A673 (cell line): ENCODE measurements at regions not wholly inside any gene's neighbourhood (a gene's known extent, or its start where the extent isn't known, plus 50 kb on each side); places are given as distances from the start of the nearest gene placed in this dataset.

Experiments
- CTCF ChIP-seq: fragments of 300-800, 200-600 bp; sonication (generic); conservative IDR thresholded peaks from 2 replicates; pipeline ENCODE4 v1.5.1; 2017; ENCODE audit warnings: low read depth, mild to moderate bottlenecking, antibody characterized with exemption, low read length, moderate library complexity, mixed read lengths
- EZH2 ChIP-seq: fragments of 200-600 bp; sonication (generic); IDR thresholded peaks from 2 replicates; pipeline ENCODE4 v1.6.1; 2017; ENCODE audit warnings: borderline replicate concordance, low read depth, mild to moderate bottlenecking, mixed read lengths, antibody characterized with exemption, low read length; ENCODE audit not compliant: poor library complexity, severe bottlenecking

GRCh38 chr16:47978491-47979163 lies 177.2 kb downstream of the ABCC12 start:
- TF ChIP-seq CTCF (no peak), EZH2 (no peak)
